ENCODE measurements at regions not wholly inside any gene's neighbourhood (a gene's known extent, or its start where the extent isn't known, plus 50 kb on each side); places are given as distances from the start of the nearest gene placed in this dataset.

DNA sequence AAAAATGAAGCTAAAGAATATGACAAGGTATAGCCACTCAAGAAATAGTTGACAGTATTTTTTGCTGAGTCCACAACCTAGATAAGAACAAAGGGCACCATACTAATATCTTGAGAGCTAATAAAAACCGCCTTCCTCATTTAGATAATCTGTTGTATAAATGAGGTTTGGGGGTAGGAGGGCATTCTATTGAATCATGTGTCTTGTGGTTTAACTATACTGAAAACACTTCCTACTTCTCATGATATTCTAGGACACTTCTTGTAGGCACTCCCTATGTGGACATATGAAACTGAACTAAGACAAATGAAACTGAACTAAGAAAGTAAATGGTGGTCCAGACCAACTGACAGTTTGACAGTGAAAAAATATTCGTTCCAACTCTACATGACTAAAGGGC lies 1268.5 kb upstream of the C9orf72 start:
- DNase-seq: no peak

- no peak for DNase-seq
Measured at GRCh38 chr9:28847331-28847730, 1274.0 kb upstream of the C9orf72 start.

- DNase-seq: no peak
Measured at GRCh38 chr9:28848671-28849070, 1275.4 kb upstream of the C9orf72 start.

DNA sequence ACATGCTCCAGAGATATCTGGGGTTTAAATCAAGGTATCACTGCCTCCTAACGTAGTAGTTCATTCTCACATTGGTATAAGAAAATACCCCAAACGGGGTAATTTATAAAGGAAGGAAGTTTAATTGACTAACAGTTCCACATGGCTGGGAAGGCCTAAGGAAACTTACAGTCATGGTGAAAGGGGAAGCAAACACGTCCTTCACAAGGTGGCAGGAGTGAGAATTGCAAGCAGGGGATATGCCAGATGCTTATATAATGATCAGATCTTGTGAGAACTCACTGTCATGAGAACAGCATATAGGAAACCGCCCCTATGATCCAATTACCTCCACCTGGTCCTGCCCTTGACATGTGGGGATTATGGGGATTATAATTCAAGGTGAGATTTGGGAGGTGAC lies 1280.2 kb upstream of the C9orf72 start:
- DNase-seq: no peak

DNA sequence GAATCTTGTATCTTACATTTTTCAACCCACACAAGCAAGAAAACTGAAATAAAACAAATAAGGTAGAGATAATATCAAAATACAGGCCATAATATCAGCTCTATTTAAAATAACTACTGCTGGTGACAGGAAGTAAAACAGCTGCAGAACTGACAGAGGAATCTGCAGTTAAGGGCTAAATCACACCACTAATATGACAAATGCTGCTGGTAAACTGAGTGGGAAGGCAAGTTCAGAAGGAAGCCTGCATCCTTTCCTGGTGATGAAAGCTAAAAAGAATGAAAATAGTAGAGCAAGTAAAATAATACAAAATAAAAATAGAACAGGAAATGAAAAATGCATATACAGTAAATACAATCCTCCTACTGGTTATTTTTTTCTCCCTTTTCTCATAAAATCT lies 1293.7 kb upstream of the C9orf72 start:
- no peak for DNase-seq

GRCh38 chr9:28868228-28868990 lies 1295.1 kb upstream of the C9orf72 start:
- DNase-seq: no peak

- no peak for DNase-seq
Measured at GRCh38 chr9:28882529-28882928, 1309.2 kb upstream of the C9orf72 start.

DNA sequence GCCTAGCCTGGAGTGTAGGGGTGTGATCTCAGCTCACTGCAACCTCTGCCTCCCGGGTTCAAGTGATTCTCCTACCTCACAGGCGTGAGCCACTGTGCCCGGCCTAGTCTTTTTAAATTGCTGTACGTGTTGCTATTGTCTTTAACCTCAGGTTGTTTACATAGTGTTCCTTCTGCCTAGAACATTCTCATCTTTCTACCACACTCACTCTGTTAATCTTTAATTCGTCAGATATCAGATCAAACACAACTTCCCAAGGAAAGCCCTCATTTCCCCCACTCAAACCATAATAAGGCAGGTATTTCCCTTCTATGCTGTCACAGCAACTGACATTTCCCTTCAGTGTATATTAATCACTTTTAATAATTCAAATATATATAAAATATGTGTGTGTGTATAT lies 1310.0 kb upstream of the C9orf72 start:
- no peak for DNase-seq

GRCh38 chr9:28887188-28887884 lies 1314.1 kb upstream of the C9orf72 start:
- no peak for DNase-seq

GRCh38 chr9:28888806-28889205 lies 1315.5 kb upstream of the C9orf72 start:
- DNase-seq: no peak

DNA sequence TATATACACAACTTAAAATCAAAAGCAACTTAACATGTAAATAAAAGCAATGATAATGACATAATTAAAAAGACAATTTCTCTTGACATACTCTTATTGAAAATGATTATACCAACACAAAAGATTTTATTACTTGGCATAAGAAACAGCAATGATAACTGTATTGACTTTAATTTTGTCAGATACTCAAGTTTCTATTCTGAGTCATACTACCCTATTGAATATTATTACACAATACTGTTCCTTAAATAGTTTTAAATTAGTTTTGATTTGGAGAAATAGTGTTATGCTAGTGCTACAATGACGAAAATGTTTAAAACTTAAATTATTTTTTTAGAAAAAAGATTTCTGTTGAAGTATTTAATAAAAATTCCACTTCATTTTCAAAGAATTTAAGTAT lies 1319.3 kb upstream of the C9orf72 start:
- no peak for DNase-seq

- DNase-seq: no peak
Measured at GRCh38 chr9:28899267-28899666, 1326.0 kb upstream of the C9orf72 start.

GRCh38 chr9:28899926-28900325 lies 1326.6 kb upstream of the C9orf72 start:
- no peak for DNase-seq

DNA sequence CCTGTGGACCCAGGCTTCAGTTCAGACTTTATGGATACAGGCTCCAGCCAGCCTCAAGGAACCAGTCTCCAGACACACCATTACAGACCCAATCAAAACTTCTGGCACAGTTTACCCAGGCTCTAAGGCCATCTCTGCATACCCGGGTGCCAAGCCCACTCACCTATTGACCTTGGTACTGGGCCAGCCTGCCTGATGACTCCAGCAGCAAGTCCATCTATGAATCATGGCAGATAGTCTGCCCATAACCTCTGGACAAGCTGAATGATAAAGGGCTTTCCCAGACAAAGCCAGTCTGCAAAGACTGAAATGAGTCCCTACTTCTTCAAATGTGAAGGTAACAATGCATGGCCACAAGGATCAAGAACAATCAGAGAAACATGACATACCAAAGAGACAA lies 1327.1 kb upstream of the C9orf72 start:
- DNase-seq: no peak

DNA sequence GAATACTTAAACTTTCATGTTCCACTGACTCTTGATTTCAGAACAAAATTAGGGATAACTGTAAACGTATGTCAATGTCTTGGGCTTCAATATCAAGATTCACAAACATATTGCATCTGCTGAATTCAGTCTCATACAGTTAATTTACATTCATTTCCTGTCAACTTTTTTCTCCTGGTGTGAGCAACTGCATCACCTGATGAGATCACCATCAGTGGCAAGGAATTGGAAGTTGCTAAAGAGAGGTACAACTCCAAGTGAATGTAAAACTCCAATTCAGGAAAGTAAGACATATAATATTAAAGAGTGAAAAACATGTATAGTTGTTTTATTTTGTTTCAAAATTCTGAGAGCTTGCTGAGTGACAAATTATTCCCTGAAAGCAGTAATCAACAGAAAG lies 1336.2 kb upstream of the C9orf72 start:
- DNase-seq: no peak

- DNase-seq: no peak
Measured at GRCh38 chr9:28912621-28913020, 1339.3 kb upstream of the C9orf72 start.

- DNase-seq: no peak
Measured at GRCh38 chr9:28915202-28915930, 1342.1 kb upstream of the C9orf72 start.

GRCh38 chr9:28916348-28916747 lies 1343.1 kb upstream of the C9orf72 start:
- DNase-seq: no peak

DNA sequence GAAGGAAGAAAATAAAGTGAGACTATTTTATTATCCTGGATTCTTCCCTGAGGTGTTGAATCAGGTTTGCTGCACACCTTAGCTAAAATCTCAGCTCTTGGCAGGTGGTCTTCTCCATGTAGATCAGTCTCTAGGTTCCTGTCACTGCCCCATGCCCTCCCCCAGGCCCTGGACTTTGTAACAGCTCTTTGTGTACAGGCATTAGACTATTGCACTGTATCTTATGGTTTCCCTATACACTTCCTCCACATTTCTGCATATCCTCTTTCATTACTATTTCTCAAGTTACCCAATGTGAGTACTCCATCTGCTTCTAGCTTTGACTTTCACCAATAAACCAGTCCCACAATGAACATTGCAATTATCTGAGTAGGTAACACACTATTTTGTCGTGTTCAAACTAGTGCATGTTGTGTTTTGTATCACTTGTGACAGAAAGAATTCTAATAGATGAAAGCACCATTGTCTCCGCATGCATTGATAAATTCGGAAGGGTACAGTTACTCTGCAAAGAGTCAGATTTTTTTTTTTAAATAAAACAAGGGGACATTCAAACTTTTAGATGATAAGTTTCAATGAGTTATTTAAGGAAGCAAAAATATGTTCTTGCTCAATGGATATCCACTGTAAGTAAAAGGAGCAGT lies 1348.7 kb upstream of the C9orf72 start:
- no peak for DNase-seq

- DNase-seq: peak; percentile 3
Measured at GRCh38 chr9:28922891-28923290, 1349.6 kb upstream of the C9orf72 start.

- DNase-seq: peak; percentile 5
Measured at GRCh38 chr9:28923351-28923750, 1350.1 kb upstream of the C9orf72 start.

- no peak for DNase-seq
Measured at GRCh38 chr9:28925157-28925556, 1351.9 kb upstream of the C9orf72 start.

GRCh38 chr9:28926306-28926705 lies 1353.0 kb upstream of the C9orf72 start:
- DNase-seq: no peak

Measured in tongue (tissue), 1 donor.